HepG2 (cell line): ENCODE measurements at regions not wholly inside any gene's neighbourhood (a gene's known extent, or its start where the extent isn't known, plus 50 kb on each side); places are given as distances from the start of the nearest gene placed in this dataset.

Source experiments
- ATAC-seq: fragments of 200-7000 bp; cut with Tn5 transposase; 3 replicates; pipeline ENCODE4 v1.9.1; 2020; ENCODE audit warnings: mild to moderate bottlenecking, moderate library complexity
- BruUV-seq: library from RNA; stranded (reverse); fragments of 400-500 nt; replicated peaks from 2 replicates; lab custom pipeline; 2021; lab: Mats Ljungman, UMichigan
- CTCF ChIA-PET: fragments of 300-600 bp; formaldehyde crosslinking; extraction: SDS; loops from one replicate; lab custom pipeline; 2021; ENCODE audit warnings: low total read pairs, inconsistent platforms, low intra/inter-chr PET ratio; lab: Yijun Ruan, JAX
- POLR2A ChIA-PET: fragments of 350-600 bp; sonication (Branson Sonifier 250); formaldehyde crosslinking; loops from one replicate; lab custom pipeline; 2020; ENCODE audit warnings: antibody characterized with exemption, inconsistent platforms; lab: Yijun Ruan, JAX
- DNase-seq: peaks from one replicate; pipeline ENCODE4 v3.0.0-alpha.2; 2015; ENCODE audit warnings: low spot score
- FAIRE-seq: peaks from 3 replicates; lab custom pipeline; 2011; peaks lifted over from hg19 to GRCh38; lab: Jason Lieb, UNC
- H2AFZ ChIP-seq: one replicate; pipeline ENCODE4 v1.6.1; 2011; ENCODE audit warnings: low read length, inconsistent platforms
- H3K27ac ChIP-seq: fragments of 300-600 bp; 3 replicates; pipeline ENCODE4 v1.8.0; 2011; ENCODE audit warnings: mixed run types, mild to moderate bottlenecking, mixed read lengths, low read length, inconsistent platforms; ENCODE audit not compliant: insufficient read depth; ENCODE audit errors: extremely low read length
- H3K27me3 ChIP-seq, 2 experiments: fragments of 200-600 bp in 1 of 2; 2 replicates in 1 of 2; 3 replicates in 1 of 2; pipeline versions ENCODE4 v1.6.0 to v1.8.0; 2011; ENCODE audit warnings: low read length in 2 of 2, mild to moderate bottlenecking in 2 of 2, moderate library complexity in 2 of 2, inconsistent platforms in 1 of 2; ENCODE audit not compliant: insufficient read depth in 2 of 2, control insufficient read depth in 1 of 2
- H3K36me3 ChIP-seq, 2 experiments: fragments of 200-600 bp in 1 of 2; replicated peaks in 1 of 2; 2 replicates in 1 of 2; 3 replicates in 1 of 2; pipeline versions ENCODE4 v1.5.1 to v1.8.0; 2011; ENCODE audit warnings: low read length in 2 of 2, inconsistent platforms in 1 of 2; ENCODE audit not compliant: insufficient read depth in 2 of 2, control insufficient read depth in 1 of 2
- H3K4me1 ChIP-seq: 2 replicates; pipeline ENCODE4 v1.5.1; 2012; ENCODE audit warnings: low read length, inconsistent platforms; ENCODE audit not compliant: insufficient read depth
- H3K4me2 ChIP-seq: 2 replicates; pipeline ENCODE4 v1.6.0; 2011; ENCODE audit warnings: low read depth, low read length, inconsistent platforms
- H3K4me3 ChIP-seq, 3 experiments: fragments of 200-600 bp in 1 of 3; sonication (generic), shearing (Covaris generic) in 1 of 3; replicated peaks in 1 of 3; 2 replicates each; pipeline ENCODE4 v1.5.1; 2011 to 2016; ENCODE audit warnings: low read length in 3 of 3, inconsistent platforms in 2 of 3, low read depth in 2 of 3, mild to moderate bottlenecking in 2 of 3, control low read depth in 1 of 3, mixed read lengths in 1 of 3; ENCODE audit not compliant: insufficient read depth in 1 of 3
- H3K79me2 ChIP-seq: one replicate; pipeline ENCODE4 v1.6.1; 2011; ENCODE audit warnings: low read length, inconsistent platforms; ENCODE audit not compliant: insufficient read depth
- H3K9ac ChIP-seq: 2 replicates; pipeline ENCODE4 v1.6.0; 2011; ENCODE audit warnings: mild to moderate bottlenecking, low read depth, low read length, inconsistent platforms; ENCODE audit not compliant: insufficient read depth
- H3K9me3 ChIP-seq: 2 replicates; pipeline ENCODE4 v1.5.1; 2012; ENCODE audit warnings: mild to moderate bottlenecking, low read length
- H4K20me1 ChIP-seq: 2 replicates; pipeline ENCODE4 v1.6.0; 2011; ENCODE audit warnings: inconsistent platforms, mild to moderate bottlenecking, low read length, moderate library complexity; ENCODE audit not compliant: insufficient read depth
- DMAP1 ChIP-seq: IDR thresholded peaks from 2 replicates; pipeline ENCODE4 v1.6.1; 2016
- ELF3 ChIP-seq: IDR thresholded peaks from 2 replicates; pipeline ENCODE4 v1.6.1; 2016; ENCODE audit warnings: missing genetic modification reagents, missing compliant biosample characterization
- EP300 ChIP-seq, 3 experiments: sonication (generic) in 1 of 3; formaldehyde crosslinking in 1 of 3; IDR thresholded peaks; 2 replicates each; pipeline versions ENCODE4 v1.5.1 to v1.6.1; 2011 to 2020; ENCODE audit warnings: low read depth in 2 of 3, low read length in 2 of 3, borderline replicate concordance in 1 of 3, improper control_type of control experiment in 1 of 3, mild to moderate bottlenecking in 1 of 3, missing genetic modification reagents in 1 of 3, moderate library complexity in 1 of 3
- HDAC2 ChIP-seq: sonication (generic); formaldehyde crosslinking; IDR thresholded peaks from 2 replicates; pipeline ENCODE4 v1.4.0; 2020; ENCODE audit warnings: missing genetic modification reagents
- KDM3A ChIP-seq: IDR thresholded peaks from 2 replicates; pipeline ENCODE4 v1.6.1; 2018; ENCODE audit warnings: low read depth, missing compliant biosample characterization
- PAX8 ChIP-seq: sonication (generic); formaldehyde crosslinking; IDR thresholded peaks from 2 replicates; pipeline ENCODE4 v1.8.0; 2022; ENCODE audit warnings: mild to moderate bottlenecking, missing genetic modification reagents, borderline replicate concordance
- PHF21A ChIP-seq: sonication (generic); formaldehyde crosslinking; IDR thresholded peaks from 2 replicates; pipeline ENCODE4 v1.5.0; 2020; ENCODE audit warnings: mild to moderate bottlenecking, missing genetic modification reagents
- PITX1 ChIP-seq: sonication (generic); formaldehyde crosslinking; IDR thresholded peaks from 2 replicates; pipeline ENCODE4 v1.5.1; 2020; ENCODE audit warnings: mild to moderate bottlenecking, missing genetic modification reagents
- POGZ ChIP-seq: sonication (generic); formaldehyde crosslinking; IDR thresholded peaks from 2 replicates; pipeline ENCODE4 v1.4.0; 2020; ENCODE audit warnings: mild to moderate bottlenecking, missing genetic modification reagents
- RFXAP ChIP-seq: sonication (generic); formaldehyde crosslinking; IDR thresholded peaks from 2 replicates; pipeline ENCODE4 v1.4.0; 2020; ENCODE audit warnings: missing genetic modification reagents, borderline replicate concordance
- THAP8 ChIP-seq: sonication (generic); formaldehyde crosslinking; IDR thresholded peaks from 2 replicates; pipeline ENCODE4 v1.5.1; 2020; ENCODE audit warnings: missing genetic modification reagents, mild to moderate bottlenecking, borderline replicate concordance
- ZBTB21 ChIP-seq: sonication (generic); formaldehyde crosslinking; IDR thresholded peaks from 2 replicates; pipeline ENCODE4 v1.4.0; 2020; ENCODE audit warnings: missing genetic modification reagents
- ZNF18 ChIP-seq: sonication (generic); formaldehyde crosslinking; IDR thresholded peaks from 2 replicates; pipeline ENCODE4 v1.8.0; 2022; ENCODE audit warnings: mild to moderate bottlenecking, missing genetic modification reagents; ENCODE audit not compliant: insufficient replicate concordance
- ZNF501 ChIP-seq: sonication (generic); formaldehyde crosslinking; IDR thresholded peaks from 2 replicates; pipeline ENCODE4 v1.5.1; 2020; ENCODE audit warnings: mild to moderate bottlenecking, moderate library complexity, missing genetic modification reagents
- ZNF713 ChIP-seq: sonication (generic); formaldehyde crosslinking; IDR thresholded peaks from 2 replicates; pipeline ENCODE4 v1.4.0; 2020; ENCODE audit warnings: mild to moderate bottlenecking, missing genetic modification reagents
- ZNF782 ChIP-seq: sonication (generic); formaldehyde crosslinking; IDR thresholded peaks from 2 replicates; pipeline ENCODE4 v1.4.0; 2020; ENCODE audit warnings: missing genetic modification reagents, mild to moderate bottlenecking, borderline replicate concordance
- WGBS: methylation state at CpG from one replicate; pipeline ENCODE4 v1.1.6; 2017; ENCODE audit warnings: low lambda C conversion rate; 5-methylcytosine and 5-hydroxymethylcytosine counted together
- in situ Hi-C: cut with HindIII; loops from 2 replicates; pipeline ENCODE4 v1.10.0; 2017; ENCODE audit warnings: low pct_unique_long_range_greater_than_20kb; ENCODE audit not compliant: extremely low pct_ligation_motif_present
- intact Hi-C: fragments of 100-400 bp; cut with micrococcal nuclease; formaldehyde crosslinking; loops from one replicate; pipeline ENCODE4 v1.10.0; 2022; ENCODE audit not compliant: unreplicated experiment
- TF ChIP-seq, protein P1 (sequence below): IDR thresholded peaks from 2 replicates; pipeline ENCODE4 v1.6.1; 2012; ENCODE audit warnings: inconsistent platforms

DNA sequence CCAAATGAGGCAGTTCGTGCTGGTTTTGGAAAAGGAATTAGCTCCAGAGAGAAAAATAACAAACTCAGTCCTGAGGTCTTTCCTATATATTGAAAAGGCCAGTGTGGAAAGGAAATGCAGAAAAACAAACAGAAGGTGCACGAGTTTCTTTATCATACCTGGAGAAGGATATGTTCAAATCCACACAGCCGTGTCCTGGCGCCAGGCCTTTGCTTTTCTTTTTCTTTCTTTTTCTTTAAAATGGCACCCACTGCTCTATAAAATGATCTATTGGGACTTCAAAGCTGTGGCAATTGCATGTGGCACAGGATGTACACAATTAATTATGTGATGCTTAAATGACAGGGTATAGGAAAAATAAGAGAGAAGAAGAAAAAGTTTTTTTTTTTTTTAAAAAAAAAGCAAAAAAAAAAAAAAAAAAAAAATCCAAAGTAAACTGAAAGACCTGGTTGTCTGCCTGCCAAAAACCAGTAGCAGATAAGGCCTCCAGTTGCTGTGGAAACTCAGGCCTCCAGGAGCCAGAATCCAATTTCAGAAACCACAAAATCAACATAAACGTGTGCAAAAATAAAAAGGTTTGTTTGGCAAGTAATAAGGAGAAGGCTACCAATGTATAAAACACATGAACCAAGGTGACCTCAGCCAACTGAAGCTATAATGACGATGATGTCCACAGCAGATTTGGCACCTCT lies 957.6 kb upstream of the SOX9 start:
- ChIA-PET POLR2A (no interaction called here), CTCF (no interaction called here)
- in situ Hi-C loops (no loop called here), intact Hi-C loops (no loop called here)
- Histone ChIP-seq H3K4me2 (no peak overlapping the region), H3K4me3 (no peak overlapping the region), H3K9ac (no peak overlapping the region), H3K79me2 (no peaks in the 10 kb centered on the region), H3K27me3 (no peaks in the 10 kb centered on the region), H3K9me3 (peaks cover 47% of the 10 kb centered on the region), H3K36me3 (no peaks in the 10 kb centered on the region), H4K20me1 (no peaks in the 10 kb centered on the region), H3K4me1 (no peaks in the 10 kb centered on the region), H3K27ac (no peak overlapping the region), H2AFZ (no peak overlapping the region)
- no TSS peak for BruUV-seq
- TF ChIP-seq ZBTB21 (CRISPR knock-in tag): no peak
- TF ChIP-seq PITX1: no peak
- TF ChIP-seq THAP8 (CRISPR knock-in tag): no peak
- no peak for TF ChIP-seq ZNF713 (CRISPR knock-in tag)
- TF ChIP-seq EP300 (IDR thresholded peaks at IDR 0.05; ENCODE audit: low read depth in 2 of 2, low read length in 2 of 2): no peak
- TF ChIP-seq EP300 (CRISPR knock-in tag; IDR thresholded peaks at IDR 0.05; ENCODE audit: borderline replicate concordance): no peak
- no peak for TF ChIP-seq KDM3A
- no peak for TF ChIP-seq POGZ (CRISPR knock-in tag)
- WGBS: 21% methylated on average over 6 of the region's 6 CpGs
- FAIRE-seq (no peak), ATAC-seq (no peak), DNase-seq (no peak)

- H2AFZ ChIP-seq: no peak overlapping the region
- no peak for FAIRE-seq
- H3K4me3 ChIP-seq: no peak overlapping the region
- H3K27ac ChIP-seq: no peak overlapping the region
- DNase-seq: no peak
- no peak overlapping the region for H3K4me2 ChIP-seq
- WGBS: 2% methylated on average over 8 of the region's 8 CpGs
- no peaks in the 10 kb centered on the region for H3K36me3 ChIP-seq
- H3K4me1 ChIP-seq: no peaks in the 10 kb centered on the region
- H3K79me2 ChIP-seq: no peaks in the 10 kb centered on the region
- H3K9ac ChIP-seq: no peak overlapping the region
- H4K20me1 ChIP-seq: no peaks in the 10 kb centered on the region
- CTCF ChIA-PET: no interaction called here
- intact Hi-C loops: no loop called here
- ATAC-seq: no peak
- POLR2A ChIA-PET: no interaction called here
- no TSS peak for BruUV-seq
- in situ Hi-C loops: no loop called here
- no peaks in the 10 kb centered on the region for H3K27me3 ChIP-seq
- H3K9me3 ChIP-seq: peaks cover 49% of the 10 kb centered on the region
- no peak for TF ChIP-seq RFXAP
- TF ChIP-seq ZNF782 (CRISPR knock-in tag): no peak
- TF ChIP-seq PHF21A (CRISPR knock-in tag): no peak
- TF ChIP-seq HDAC2 (CRISPR knock-in tag): no peak
- TF ChIP-seq, protein P1, sequence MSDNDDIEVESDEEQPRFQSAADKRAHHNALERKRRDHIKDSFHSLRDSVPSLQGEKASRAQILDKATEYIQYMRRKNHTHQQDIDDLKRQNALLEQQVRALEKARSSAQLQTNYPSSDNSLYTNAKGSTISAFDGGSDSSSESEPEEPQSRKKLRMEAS: no peak
- TF ChIP-seq DMAP1 (CRISPR knock-in tag): no peak
- no peak for TF ChIP-seq ELF3
- TF ChIP-seq ZNF501: no peak
- TF ChIP-seq ZNF18 (CRISPR knock-in tag): no peak
- no peak for TF ChIP-seq PAX8 (CRISPR knock-in tag)
These were observed 957.1 kb upstream of the SOX9 start for GRCh38 chr17:71163813-71164122.
